ENCODE measurements at regions not wholly inside any gene's neighbourhood (a gene's known extent, or its start where the extent isn't known, plus 50 kb on each side); places are given as distances from the start of the nearest gene placed in this dataset.

DNA sequence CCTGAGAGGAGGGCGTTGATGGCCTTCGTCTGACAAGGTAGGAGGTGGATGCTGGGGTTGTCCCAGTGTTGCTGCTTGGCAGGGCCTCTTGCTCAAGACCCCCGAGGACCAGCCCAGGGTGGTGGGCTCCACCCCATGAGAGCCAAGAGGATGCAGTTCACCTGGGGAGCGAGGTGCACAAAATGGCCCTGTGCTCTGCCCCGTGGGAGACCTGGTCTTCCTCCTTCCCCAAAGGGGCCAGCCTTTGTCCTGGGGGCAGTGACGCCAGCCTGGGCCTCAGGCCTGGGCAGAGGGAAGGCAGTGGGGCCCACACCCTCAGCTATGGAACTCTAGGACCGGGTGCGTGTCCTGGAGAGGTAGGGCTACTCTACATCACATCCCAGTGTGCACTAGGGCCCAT lies 1233.3 kb downstream of the TBC1D22A start:
- no peak for DNase-seq (ENCODE audit: low spot score)

- DNase-seq (ENCODE audit: low spot score), result no peak
Measured at GRCh38 chr22:47995264-47995627, 1232.8 kb downstream of the TBC1D22A start.

GRCh38 chr22:47994601-47995263 lies 1232.3 kb downstream of the TBC1D22A start:
- DNase-seq (ENCODE audit: low spot score), result no peak

- DNase-seq (ENCODE audit: low spot score), result no peak
Measured at GRCh38 chr22:47994045-47994444, 1231.6 kb downstream of the TBC1D22A start.

- no peak for DNase-seq (ENCODE audit: low spot score)
Measured at GRCh38 chr22:47990481-47990880, 1228.0 kb downstream of the TBC1D22A start.

- no peak for DNase-seq (ENCODE audit: low spot score)
Measured at GRCh38 chr22:47987885-47988515, 1225.5 kb downstream of the TBC1D22A start.

GRCh38 chr22:47976219-47976618 lies 1213.8 kb downstream of the TBC1D22A start:
- no peak for DNase-seq (ENCODE audit: low spot score)

DNA sequence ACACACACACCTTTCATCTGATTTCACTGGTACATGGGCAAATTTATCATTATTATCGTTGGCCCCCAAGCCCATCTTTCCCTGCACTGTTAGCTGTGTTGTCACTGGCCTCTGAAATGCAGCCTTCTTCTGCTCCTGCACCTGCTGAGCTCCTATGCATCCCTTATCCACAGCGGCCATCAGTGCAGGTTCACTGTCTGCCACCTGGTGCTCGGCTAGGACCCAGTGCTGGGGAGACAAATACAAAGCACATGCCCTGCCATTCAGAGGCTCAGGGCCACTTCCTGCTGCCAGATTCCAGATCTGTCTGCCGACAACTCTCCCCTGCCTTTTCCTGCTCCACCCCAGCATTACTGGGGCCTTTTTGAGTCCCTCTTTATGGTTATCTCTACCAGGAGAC lies 1205.4 kb downstream of the TBC1D22A start:
- no peak for DNase-seq (ENCODE audit: low spot score)

DNA sequence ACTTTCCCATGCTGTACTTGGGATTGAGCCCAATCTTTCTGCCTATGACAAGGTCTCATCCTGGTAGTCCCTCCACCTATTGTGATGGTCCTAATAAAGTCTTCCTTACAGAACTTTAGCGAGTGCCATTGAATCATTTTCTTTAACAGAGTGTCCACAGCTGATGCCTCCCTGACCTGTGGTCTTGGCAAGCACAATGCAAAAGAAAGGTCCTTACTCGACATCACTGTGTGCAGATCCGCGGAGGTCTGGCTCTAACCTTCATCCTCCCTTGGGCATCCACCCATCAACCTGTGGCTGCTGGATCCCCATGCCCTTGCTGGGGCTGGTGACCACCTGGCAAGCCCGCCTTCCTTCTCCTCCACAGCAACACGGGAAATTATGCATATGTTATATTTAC lies 1203.9 kb downstream of the TBC1D22A start:
- DNase-seq (ENCODE audit: low spot score), result no peak

DNA sequence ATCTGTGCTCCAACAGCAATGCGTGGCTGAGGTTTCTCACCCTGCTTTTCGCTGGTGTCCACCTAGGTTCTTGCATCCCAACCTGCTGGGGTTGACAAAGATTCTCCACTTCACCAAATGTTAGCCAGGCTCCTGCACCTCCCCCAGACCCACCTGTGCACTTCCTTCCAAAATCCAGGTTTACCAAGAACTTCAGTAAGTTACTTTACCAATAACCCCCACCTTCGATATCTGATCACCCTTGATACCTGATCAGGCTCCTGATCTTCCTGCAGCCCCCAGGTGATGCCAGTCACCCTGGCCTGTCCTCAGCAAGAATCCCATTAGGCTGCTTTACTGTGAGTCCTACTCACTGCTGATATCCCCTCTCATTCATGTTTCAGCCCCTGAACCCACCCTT lies 1203.4 kb downstream of the TBC1D22A start:
- no peak for DNase-seq (ENCODE audit: low spot score)

DNA sequence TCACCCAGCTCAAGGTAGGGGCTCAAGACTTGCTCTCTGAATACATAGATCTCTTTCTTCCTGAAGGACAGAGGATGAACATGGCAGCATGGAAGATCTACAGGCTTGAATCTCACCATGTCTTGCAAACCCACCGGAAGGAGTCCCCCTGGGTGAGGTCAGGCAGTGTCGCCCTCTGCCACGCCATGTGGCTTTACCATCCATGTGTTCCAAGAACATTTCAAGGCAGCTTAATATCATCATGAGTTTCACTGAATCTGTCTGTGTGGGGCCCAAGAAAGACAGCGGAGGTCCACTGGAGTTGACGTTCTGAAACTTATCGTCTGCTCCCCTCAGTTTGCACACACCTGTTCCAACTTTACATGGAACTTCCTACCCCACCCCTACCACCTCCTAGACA lies 1202.6 kb downstream of the TBC1D22A start:
- no peak for DNase-seq (ENCODE audit: low spot score)

DNA sequence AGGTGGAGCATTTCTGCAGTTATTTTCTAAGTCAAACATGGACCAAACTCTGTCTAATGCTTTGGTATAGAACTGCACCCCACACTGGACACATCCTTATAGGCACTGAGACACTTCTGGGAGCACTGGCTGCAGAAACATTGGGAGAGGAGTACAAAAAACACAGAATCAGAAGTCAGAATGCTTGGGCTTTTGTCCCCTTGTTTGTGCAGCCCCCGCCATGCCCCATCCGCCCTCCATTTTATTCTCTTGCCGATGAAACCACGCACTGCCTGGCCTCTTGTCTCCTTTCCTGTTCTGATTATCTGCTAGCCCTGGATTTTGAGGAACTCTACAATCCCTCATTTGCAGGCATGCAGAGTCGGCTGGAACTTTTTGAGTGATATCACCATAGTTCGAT lies 1201.2 kb downstream of the TBC1D22A start:
- DNase-seq (ENCODE audit: low spot score), result no peak

DNA sequence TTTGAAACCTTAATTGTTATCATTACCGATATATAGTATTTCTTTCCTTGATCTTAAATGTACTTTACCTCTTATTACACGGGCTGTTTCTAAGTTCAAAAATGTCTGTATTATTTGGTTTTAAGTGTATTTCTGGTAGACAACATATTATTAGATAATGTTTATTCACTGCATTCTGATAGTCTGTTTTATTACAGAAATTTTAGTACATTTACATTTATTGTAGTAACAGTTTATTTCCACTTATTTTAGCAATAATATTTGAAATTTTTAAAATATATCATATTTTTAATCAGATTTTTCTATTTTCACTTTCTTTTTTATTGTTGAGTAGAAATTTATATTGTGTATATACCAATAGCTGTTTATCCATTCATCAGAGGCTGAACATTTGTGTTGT lies 1195.2 kb downstream of the TBC1D22A start:
- DNase-seq (ENCODE audit: low spot score), result no peak

DNA sequence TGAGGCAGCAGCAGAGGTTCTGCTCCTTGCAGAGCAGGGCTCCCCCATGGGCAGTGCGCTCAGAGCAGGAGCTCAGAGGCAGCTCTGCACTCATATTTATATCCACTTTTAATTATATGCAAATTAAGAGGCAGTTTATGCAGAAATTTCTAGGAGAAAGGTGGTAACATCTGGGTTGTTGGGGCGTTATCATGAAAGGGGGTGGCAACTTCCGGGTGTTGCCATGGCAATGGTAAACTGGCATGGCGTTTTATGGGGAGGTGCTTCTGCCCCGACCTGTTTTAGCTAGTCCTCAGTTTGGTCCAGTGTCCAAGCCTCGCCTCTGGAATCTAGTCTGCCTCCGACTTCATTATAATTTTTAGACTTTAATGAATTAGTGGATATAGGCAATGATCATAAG lies 1191.7 kb downstream of the TBC1D22A start:
- no peak for DNase-seq (ENCODE audit: low spot score)

- DNase-seq (ENCODE audit: low spot score), result no peak
Measured at GRCh38 chr22:47944941-47945340, 1182.5 kb downstream of the TBC1D22A start.

DNA sequence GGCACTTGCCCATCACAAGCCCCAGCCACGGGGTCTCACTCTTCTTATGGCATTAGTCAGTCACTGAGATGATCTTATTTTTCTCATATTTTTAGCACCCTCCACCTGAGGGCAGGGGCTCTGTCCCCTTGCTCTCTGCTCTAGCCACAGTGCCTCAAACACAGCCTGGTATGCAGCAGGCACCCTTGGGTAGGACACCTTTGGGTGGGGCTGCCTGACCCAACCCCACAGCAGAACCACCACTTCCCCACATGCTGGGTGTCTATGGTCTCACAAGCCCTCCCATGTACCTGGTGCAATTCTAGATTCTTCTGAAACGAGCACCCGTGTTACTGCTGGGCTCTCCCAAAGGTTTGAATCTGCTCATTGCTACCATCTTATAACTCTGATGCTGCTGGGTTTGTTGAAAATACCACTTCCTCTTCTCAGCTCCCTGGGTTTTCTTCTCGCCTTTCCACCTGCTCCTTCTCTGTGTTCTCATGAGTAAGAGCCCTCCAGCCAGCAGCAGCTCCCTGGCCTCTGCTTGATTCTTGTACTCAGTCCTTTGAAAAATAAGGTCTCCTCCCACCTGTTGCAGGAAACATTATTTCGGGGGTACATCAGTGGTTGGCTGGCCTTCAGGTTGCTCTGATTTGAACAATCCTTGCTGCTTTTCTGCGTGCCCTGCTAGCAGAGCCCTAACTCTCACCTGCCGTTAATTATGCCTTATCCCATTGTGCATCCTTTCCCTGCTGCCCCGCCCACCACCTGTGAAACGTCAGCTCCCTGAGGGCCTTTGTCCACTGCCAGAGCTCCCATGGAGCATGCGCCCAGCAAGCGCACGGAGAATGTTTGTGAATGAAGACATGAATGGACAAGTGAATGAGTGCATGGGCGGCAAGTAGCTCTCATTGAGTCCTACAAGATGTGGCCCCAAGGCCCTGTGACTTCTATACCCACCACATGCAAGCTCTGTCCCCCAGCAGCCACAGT lies 1181.6 kb downstream of the TBC1D22A start:
- no peak for DNase-seq (ENCODE audit: low spot score)

GRCh38 chr22:47940211-47940610 lies 1177.8 kb downstream of the TBC1D22A start:
- DNase-seq (ENCODE audit: low spot score), result no peak

GRCh38 chr22:47933891-47934290 lies 1171.4 kb downstream of the TBC1D22A start:
- DNase-seq (ENCODE audit: low spot score), result no peak

DNA sequence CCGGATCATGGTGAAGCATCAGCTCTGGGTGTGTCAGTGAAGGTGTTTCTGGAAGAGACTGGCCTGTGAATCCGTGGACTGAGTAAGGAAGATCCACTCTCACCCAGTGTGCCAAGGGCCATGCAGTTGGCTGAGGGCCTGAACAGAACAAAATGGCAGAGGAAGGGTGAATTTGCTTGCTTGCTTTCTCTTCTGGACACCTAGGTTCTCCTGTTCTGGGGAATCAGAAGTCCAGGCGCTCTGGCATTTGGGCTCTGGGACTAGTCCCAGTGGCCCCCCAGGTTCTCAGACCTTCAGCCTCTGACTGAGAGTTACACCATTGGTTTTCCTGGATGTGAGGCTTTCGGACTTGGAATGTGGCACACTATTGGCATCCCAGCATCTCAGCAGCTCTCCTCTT lies 1170.8 kb downstream of the TBC1D22A start:
- DNase-seq (ENCODE audit: low spot score), result no peak

GRCh38 chr22:47929646-47930185 lies 1167.3 kb downstream of the TBC1D22A start:
- no peak for DNase-seq (ENCODE audit: low spot score)

DNA sequence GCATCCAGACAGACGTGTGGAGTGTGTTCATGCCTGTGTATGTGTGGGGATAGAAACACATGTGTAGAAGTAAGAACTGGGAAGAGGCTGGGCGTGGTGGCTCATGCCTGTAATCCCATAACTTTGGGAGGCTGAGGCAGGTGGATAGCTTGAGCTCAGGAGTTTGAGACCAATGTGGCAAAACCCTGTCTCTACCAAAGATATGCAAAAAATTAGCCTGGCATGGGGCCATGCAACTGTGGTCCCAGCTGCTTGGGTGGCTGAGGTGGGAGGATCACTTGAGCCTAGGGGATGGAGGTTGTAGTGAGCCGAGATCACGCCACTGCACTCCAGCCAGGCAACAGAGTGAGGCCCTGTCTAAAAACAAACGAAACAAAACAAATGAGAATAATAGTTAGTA lies 1166.6 kb downstream of the TBC1D22A start:
- DNase-seq (ENCODE audit: low spot score), result peak; percentile 2

DNA sequence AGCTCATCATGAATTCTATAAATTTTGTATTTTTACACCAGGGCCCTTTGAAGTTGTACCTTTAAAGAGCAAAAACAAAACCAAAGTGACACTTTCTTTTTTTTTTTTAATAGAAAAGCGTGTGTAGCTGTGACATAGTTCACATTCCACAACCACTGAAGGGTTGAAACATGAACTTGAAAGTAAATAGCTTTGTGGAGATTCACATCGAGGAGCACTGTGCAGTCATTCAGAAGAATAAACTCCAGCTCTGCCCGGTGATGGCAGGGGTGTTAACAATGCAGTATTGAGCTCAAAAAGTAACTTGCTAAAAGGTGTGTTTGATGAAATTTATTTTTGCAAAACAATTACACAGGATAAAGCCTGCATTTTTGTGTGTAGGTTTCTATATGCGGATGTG lies 1166.2 kb downstream of the TBC1D22A start:
- DNase-seq (ENCODE audit: low spot score), result peak; percentile 50
